ENCODE measurements at regions not wholly inside any gene's neighbourhood (a gene's known extent, or its start where the extent isn't known, plus 50 kb on each side); places are given as distances from the start of the nearest gene placed in this dataset.

- Mint-ChIP-seq H3K4me1 (ENCODE audit: low read depth) (peaks cover 17% of the 10 kb centered on the region), H3K27ac (no peak overlapping the region), H3K9me3 (no peaks in the 10 kb centered on the region), H3K36me3 (ENCODE audit: low read depth) (no peaks in the 10 kb centered on the region), H3K4me3 (no peak overlapping the region), H3K27me3 (peaks cover 8% of the 10 kb centered on the region)
- intact Hi-C loops (cut with micrococcal nuclease): no loop called here
Observed at GRCh38 chr10:22875581-22875980, 52.3 kb upstream of the ARMC3 start.

- intact Hi-C loops (cut with micrococcal nuclease): no loop called here
- Mint-ChIP-seq H3K4me3 (no peak overlapping the region), H3K36me3 (ENCODE audit: low read depth) (no peaks in the 10 kb centered on the region), H3K27ac (no peak overlapping the region), H3K27me3 (peaks cover 8% of the 10 kb centered on the region), H3K4me1 (ENCODE audit: low read depth) (peaks cover 17% of the 10 kb centered on the region), H3K9me3 (no peaks in the 10 kb centered on the region)
Observed at GRCh38 chr10:22874189-22874854, 53.5 kb upstream of the ARMC3 start.

- no peaks in the 10 kb centered on the region for H3K4me1 Mint-ChIP-seq (ENCODE audit: low read depth)
- intact Hi-C loops (cut with micrococcal nuclease): no loop called here
- no peaks in the 10 kb centered on the region for H3K9me3 Mint-ChIP-seq
- no peak overlapping the region for H3K4me3 Mint-ChIP-seq
- H3K27ac Mint-ChIP-seq: no peak overlapping the region
- H3K36me3 Mint-ChIP-seq (ENCODE audit: low read depth): no peaks in the 10 kb centered on the region
- no peaks in the 10 kb centered on the region for H3K27me3 Mint-ChIP-seq
Observed at GRCh38 chr10:22856444-22857074, 71.3 kb upstream of the ARMC3 start.

GRCh38 chr10:22854935-22855421 is 72.9 kb upstream of the ARMC3 start:
- Mint-ChIP-seq H3K4me3 (no peak overlapping the region), H3K4me1 (ENCODE audit: low read depth) (no peaks in the 10 kb centered on the region), H3K27me3 (no peaks in the 10 kb centered on the region), H3K9me3 (no peaks in the 10 kb centered on the region), H3K27ac (no peak overlapping the region), H3K36me3 (ENCODE audit: low read depth) (no peaks in the 10 kb centered on the region)
- intact Hi-C loops (cut with micrococcal nuclease): no loop called here

GRCh38 chr10:22853906-22854447 is 73.9 kb upstream of the ARMC3 start:
- no peak overlapping the region for H3K27ac Mint-ChIP-seq

GRCh38 chr10:22852712-22853353 is 75.0 kb upstream of the ARMC3 start:
- Mint-ChIP-seq H3K36me3 (ENCODE audit: low read depth) (no peaks in the 10 kb centered on the region), H3K9me3 (no peaks in the 10 kb centered on the region)

More at GRCh38 chr10:22853906-22854447, 73.9 kb upstream of the ARMC3 start:
- no peaks in the 10 kb centered on the region for H3K9me3 Mint-ChIP-seq
- intact Hi-C loops (cut with micrococcal nuclease): no loop called here
- H3K4me1 Mint-ChIP-seq (ENCODE audit: low read depth): peaks cover 8% of the 10 kb centered on the region
- no peak overlapping the region for H3K4me3 Mint-ChIP-seq
- H3K27me3 Mint-ChIP-seq: peaks cover 3% of the 10 kb centered on the region
- H3K36me3 Mint-ChIP-seq (ENCODE audit: low read depth): no peaks in the 10 kb centered on the region

GRCh38 chr10:22851865-22852239 is 76.0 kb upstream of the ARMC3 start:
- Mint-ChIP-seq H3K4me1 (ENCODE audit: low read depth) (peaks cover 12% of the 10 kb centered on the region), H3K36me3 (ENCODE audit: low read depth) (no peaks in the 10 kb centered on the region), H3K4me3 (no peak overlapping the region), H3K9me3 (no peaks in the 10 kb centered on the region), H3K27ac (no peak overlapping the region), H3K27me3 (peaks cover 7% of the 10 kb centered on the region)
- intact Hi-C loops (cut with micrococcal nuclease): no loop called here

More at GRCh38 chr10:22852712-22853353, 75.0 kb upstream of the ARMC3 start:
- H3K4me1 Mint-ChIP-seq (ENCODE audit: low read depth): peaks cover 12% of the 10 kb centered on the region
- no peak overlapping the region for H3K27ac Mint-ChIP-seq
- H3K4me3 Mint-ChIP-seq: no peak overlapping the region
- intact Hi-C loops (cut with micrococcal nuclease): no loop called here
- peaks cover 7% of the 10 kb centered on the region for H3K27me3 Mint-ChIP-seq

- peaks cover 12% of the 10 kb centered on the region for H3K4me1 Mint-ChIP-seq (ENCODE audit: low read depth)
- no peak overlapping the region for H3K27ac Mint-ChIP-seq
- H3K4me3 Mint-ChIP-seq: no peak overlapping the region
- H3K9me3 Mint-ChIP-seq: no peaks in the 10 kb centered on the region
- peaks cover 7% of the 10 kb centered on the region for H3K27me3 Mint-ChIP-seq
- intact Hi-C loops (cut with micrococcal nuclease): no loop called here
- no peaks in the 10 kb centered on the region for H3K36me3 Mint-ChIP-seq (ENCODE audit: low read depth)
Observed at GRCh38 chr10:22850541-22850940, 77.3 kb upstream of the ARMC3 start.

- Mint-ChIP-seq H3K4me3 (peak overlapping the region; percentile 52), H3K27me3 (peaks cover 8% of the 10 kb centered on the region), H3K27ac (peak overlapping the region; percentile 65), H3K36me3 (ENCODE audit: low read depth) (no peaks in the 10 kb centered on the region), H3K4me1 (ENCODE audit: low read depth) (peaks cover 12% of the 10 kb centered on the region), H3K9me3 (no peaks in the 10 kb centered on the region)
- intact Hi-C loops (cut with micrococcal nuclease): no loop called here
Observed at GRCh38 chr10:22849077-22849805, 78.6 kb upstream of the ARMC3 start.

- H3K36me3 Mint-ChIP-seq (ENCODE audit: low read depth): no peaks in the 10 kb centered on the region
- peaks cover 8% of the 10 kb centered on the region for H3K27me3 Mint-ChIP-seq
- intact Hi-C loops (cut with micrococcal nuclease): no loop called here
- H3K4me1 Mint-ChIP-seq (ENCODE audit: low read depth): peaks cover 12% of the 10 kb centered on the region
- no peaks in the 10 kb centered on the region for H3K9me3 Mint-ChIP-seq
- no peak overlapping the region for H3K27ac Mint-ChIP-seq
- H3K4me3 Mint-ChIP-seq: no peak overlapping the region
Observed at GRCh38 chr10:22848509-22848908, 79.3 kb upstream of the ARMC3 start.

- Mint-ChIP-seq H3K36me3 (ENCODE audit: low read depth) (no peaks in the 10 kb centered on the region), H3K9me3 (no peaks in the 10 kb centered on the region), H3K4me1 (ENCODE audit: low read depth) (peaks cover 12% of the 10 kb centered on the region), H3K27me3 (peaks cover 8% of the 10 kb centered on the region), H3K4me3 (no peak overlapping the region), H3K27ac (no peak overlapping the region)
- intact Hi-C loops (cut with micrococcal nuclease): no loop called here
Observed at GRCh38 chr10:22846294-22846693, 81.6 kb upstream of the ARMC3 start.

- Mint-ChIP-seq H3K27me3 (peaks cover 6% of the 10 kb centered on the region), H3K36me3 (ENCODE audit: low read depth) (no peaks in the 10 kb centered on the region), H3K27ac (no peak overlapping the region), H3K9me3 (no peaks in the 10 kb centered on the region), H3K4me3 (no peak overlapping the region), H3K4me1 (ENCODE audit: low read depth) (peaks cover 9% of the 10 kb centered on the region)
- intact Hi-C loops (cut with micrococcal nuclease): no loop called here
Observed at GRCh38 chr10:22839639-22840038, 88.2 kb upstream of the ARMC3 start.

- Mint-ChIP-seq H3K27me3 (peaks cover 4% of the 10 kb centered on the region), H3K4me3 (no peak overlapping the region), H3K27ac (no peak overlapping the region), H3K9me3 (no peaks in the 10 kb centered on the region), H3K4me1 (ENCODE audit: low read depth) (peaks cover 9% of the 10 kb centered on the region), H3K36me3 (ENCODE audit: low read depth) (no peaks in the 10 kb centered on the region)
- intact Hi-C loops (cut with micrococcal nuclease): no loop called here
Observed at GRCh38 chr10:22837771-22838170, 90.1 kb upstream of the ARMC3 start.

GRCh38 chr10:22837351-22837750 is 90.5 kb upstream of the ARMC3 start:
- H3K9me3 Mint-ChIP-seq: no peaks in the 10 kb centered on the region
- H3K27me3 Mint-ChIP-seq: peaks cover 4% of the 10 kb centered on the region
- H3K4me1 Mint-ChIP-seq (ENCODE audit: low read depth): peaks cover 9% of the 10 kb centered on the region
- H3K27ac Mint-ChIP-seq: no peak overlapping the region
- intact Hi-C loops (cut with micrococcal nuclease): no loop called here
- H3K36me3 Mint-ChIP-seq (ENCODE audit: low read depth): no peaks in the 10 kb centered on the region
- no peak overlapping the region for H3K4me3 Mint-ChIP-seq
